ELR (cell line): ENCODE measurements at regions not wholly inside any gene's neighbourhood (a gene's known extent, or its start where the extent isn't known, plus 50 kb on each side); places are given as distances from the start of the nearest gene placed in this dataset.

ENCODE experiments used
- DNase-seq: peaks from one replicate; pipeline ENCODE4 v3.0.0-alpha.2; 2015; ENCODE audit warnings: low read depth

- no peak for DNase-seq
Measured at GRCh38 chr1:163656095-163656759, 334.5 kb downstream of the NUF2 start.

- no peak for DNase-seq
Measured at GRCh38 chr1:163657719-163658118, 336.0 kb downstream of the NUF2 start.

- no peak for DNase-seq
Measured at GRCh38 chr1:163661391-163661790, 339.6 kb downstream of the NUF2 start.

- no peak for DNase-seq
Measured at GRCh38 chr1:163664671-163665335, 343.0 kb downstream of the NUF2 start.

- no peak for DNase-seq
Measured at GRCh38 chr1:163668472-163668871, 346.7 kb downstream of the NUF2 start.

GRCh38 chr1:163670989-163671757, 349.4 kb downstream of the NUF2 start:
- no peak for DNase-seq

- DNase-seq, result no peak
Measured at GRCh38 chr1:163672976-163673758, 351.4 kb downstream of the NUF2 start.

- DNase-seq, result no peak
Measured at GRCh38 chr1:163673759-163674151, 352.0 kb downstream of the NUF2 start.

GRCh38 chr1:163674236-163674635, 352.5 kb downstream of the NUF2 start:
- DNase-seq, result no peak

GRCh38 chr1:163684785-163685184, 363.0 kb downstream of the NUF2 start:
- DNase-seq, result no peak

- no peak for DNase-seq
Measured at GRCh38 chr1:163692266-163692665, 370.5 kb downstream of the NUF2 start.

GRCh38 chr1:163697137-163697536, 375.4 kb downstream of the NUF2 start:
- DNase-seq, result no peak

- no peak for DNase-seq
Measured at GRCh38 chr1:163701783-163702374, 380.1 kb downstream of the NUF2 start.

- no peak for DNase-seq
Measured at GRCh38 chr1:163703794-163704193, 382.0 kb downstream of the NUF2 start.

GRCh38 chr1:163706915-163707314, 385.2 kb downstream of the NUF2 start:
- no peak for DNase-seq

- DNase-seq, result no peak
Measured at GRCh38 chr1:163709636-163710035, 387.9 kb downstream of the NUF2 start.

GRCh38 chr1:163712321-163712720, 390.6 kb downstream of the NUF2 start:
- no peak for DNase-seq

- no peak for DNase-seq
Measured at GRCh38 chr1:163720294-163720693, 398.5 kb downstream of the NUF2 start.

GRCh38 chr1:163725551-163725950, 403.8 kb downstream of the NUF2 start:
- DNase-seq, result no peak

- no peak for DNase-seq
Measured at GRCh38 chr1:163730411-163730821, 408.7 kb downstream of the NUF2 start.

- DNase-seq, result no peak
Measured at GRCh38 chr1:163737261-163737660, 415.5 kb downstream of the NUF2 start.

- no peak for DNase-seq
Measured at GRCh38 chr1:163744301-163744887, 422.6 kb downstream of the NUF2 start.
